Right renal pelvis (tissue), 4 donors: ENCODE measurements at regions not wholly inside any gene's neighbourhood (a gene's known extent, or its start where the extent isn't known, plus 50 kb on each side); places are given as distances from the start of the nearest gene placed in this dataset.

ENCODE experiments used
- DNase-seq, 4 donors: peaks; one replicate each; pipeline ENCODE4 v3.0.0-alpha.2; 2013; ENCODE audit warnings: low read depth in 4 of 4, low spot score in 3 of 4, missing footprints in 1 of 4

GRCh38 chr11:98545544-98546175, 475.1 kb upstream of the CNTN5 start:
- DNase-seq: no peak

GRCh38 chr11:98549571-98549970, 471.2 kb upstream of the CNTN5 start:
- DNase-seq: no peak

- DNase-seq: no peak
Observed at GRCh38 chr11:98559961-98560360, 460.8 kb upstream of the CNTN5 start.

- no peak for DNase-seq
Observed at GRCh38 chr11:98561252-98561651, 459.5 kb upstream of the CNTN5 start.

GRCh38 chr11:98561877-98562395, 458.8 kb upstream of the CNTN5 start:
- DNase-seq: no peak

- no peak for DNase-seq
Observed at GRCh38 chr11:98564233-98564632, 456.5 kb upstream of the CNTN5 start.

- DNase-seq: no peak
Observed at GRCh38 chr11:98564881-98565280, 455.9 kb upstream of the CNTN5 start.

- DNase-seq: no peak
Observed at GRCh38 chr11:98565311-98565710, 455.4 kb upstream of the CNTN5 start.

- DNase-seq: no peak
Observed at GRCh38 chr11:98566978-98567377, 453.8 kb upstream of the CNTN5 start.

GRCh38 chr11:98568013-98568412, 452.7 kb upstream of the CNTN5 start:
- DNase-seq: no peak

- DNase-seq: no peak
Observed at GRCh38 chr11:98572941-98573340, 447.8 kb upstream of the CNTN5 start.

GRCh38 chr11:98587884-98588283, 432.9 kb upstream of the CNTN5 start:
- DNase-seq: no peak

GRCh38 chr11:98589967-98590366, 430.8 kb upstream of the CNTN5 start:
- no peak for DNase-seq

- no peak for DNase-seq
Observed at GRCh38 chr11:98600103-98600502, 420.6 kb upstream of the CNTN5 start.

- no peak for DNase-seq
Observed at GRCh38 chr11:98600786-98601773, 419.7 kb upstream of the CNTN5 start.

GRCh38 chr11:98616098-98616655, 404.6 kb upstream of the CNTN5 start:
- DNase-seq: no peak

- no peak for DNase-seq
Observed at GRCh38 chr11:98621767-98622166, 399.0 kb upstream of the CNTN5 start.

- DNase-seq: no peak
Observed at GRCh38 chr11:98625526-98625925, 395.2 kb upstream of the CNTN5 start.

GRCh38 chr11:98630736-98631135, 390.0 kb upstream of the CNTN5 start:
- no peak for DNase-seq

- DNase-seq: no peak
Observed at GRCh38 chr11:98657711-98658110, 363.0 kb upstream of the CNTN5 start.

- no peak for DNase-seq
Observed at GRCh38 chr11:98659431-98659830, 361.3 kb upstream of the CNTN5 start.
